DND-41 (cell line): ENCODE measurements at regions not wholly inside any gene's neighbourhood (a gene's known extent, or its start where the extent isn't known, plus 50 kb on each side); places are given as distances from the start of the nearest gene placed in this dataset.

Experiments
- ATAC-seq: fragments of 200-7000 bp; cut with Tn5 transposase; 3 replicates; pipeline ENCODE4 v1.9.1; 2021; ENCODE audit warnings: low read depth; ENCODE audit not compliant: insufficient read depth
- DNase-seq: peaks from one replicate; pipeline ENCODE4 v3.0.0-alpha.2; 2020
- H2AFZ ChIP-seq: 2 replicates; pipeline ENCODE4 v1.6.0; 2012; ENCODE audit warnings: low read depth, low read length
- H3K27ac ChIP-seq: 2 replicates; pipeline ENCODE4 v1.5.1; 2012; ENCODE audit warnings: low read length, inconsistent platforms
- H3K27me3 ChIP-seq: fragments of 200-600 bp; sonication (generic); 2 replicates; pipeline ENCODE4 v1.6.0; 2012; ENCODE audit warnings: low read length, mild to moderate bottlenecking, inconsistent platforms; ENCODE audit not compliant: insufficient read depth, poor library complexity
- H3K36me3 ChIP-seq: 2 replicates; pipeline ENCODE4 v1.5.1; 2012; ENCODE audit warnings: low read length, inconsistent platforms; ENCODE audit not compliant: insufficient read depth
- H3K4me1 ChIP-seq: 2 replicates; pipeline ENCODE4 v1.5.1; 2012; ENCODE audit warnings: mild to moderate bottlenecking, low read length; ENCODE audit not compliant: insufficient read depth
- H3K4me2 ChIP-seq: 2 replicates; pipeline ENCODE4 v1.6.0; 2012; ENCODE audit warnings: mild to moderate bottlenecking, moderate library complexity, low read length, inconsistent platforms; ENCODE audit not compliant: insufficient read depth
- H3K4me3 ChIP-seq, 2 experiments: fragments of 200-600 bp in 1 of 2; shearing (Covaris generic) in 1 of 2; 2 replicates each; pipeline ENCODE4 v1.5.1; 2012 to 2016; ENCODE audit warnings: inconsistent platforms in 2 of 2, low read length in 2 of 2, mild to moderate bottlenecking in 2 of 2, low read depth in 1 of 2, moderate library complexity in 1 of 2
- H3K79me2 ChIP-seq: 2 replicates; pipeline ENCODE4 v1.6.0; 2012; ENCODE audit warnings: low read length, inconsistent platforms; ENCODE audit not compliant: insufficient read depth
- H3K9ac ChIP-seq: 2 replicates; pipeline ENCODE4 v1.6.0; 2012; ENCODE audit warnings: low read depth, mild to moderate bottlenecking, inconsistent platforms, low read length, moderate library complexity
- H3K9me3 ChIP-seq: 2 replicates; pipeline ENCODE4 v1.5.1; 2012; ENCODE audit warnings: low read length, moderate library complexity, mild to moderate bottlenecking, inconsistent platforms; ENCODE audit not compliant: insufficient read depth, severe bottlenecking
- H4K20me1 ChIP-seq: 2 replicates; pipeline ENCODE4 v1.6.0; 2012; ENCODE audit warnings: low read length; ENCODE audit not compliant: insufficient read depth
- EZH2 ChIP-seq: IDR thresholded peaks from 3 replicates; pipeline ENCODE4 v1.6.1; 2012; ENCODE audit warnings: borderline replicate concordance, low read depth, mild to moderate bottlenecking, moderate library complexity, low read length, inconsistent platforms; ENCODE audit not compliant: severe bottlenecking
- TF ChIP-seq, protein P1 (sequence below): IDR thresholded peaks from 2 replicates; pipeline ENCODE4 v1.5.1; 2012; ENCODE audit warnings: borderline replicate concordance, low read length, moderate library complexity, mild to moderate bottlenecking; ENCODE audit not compliant: poor library complexity, severe bottlenecking; ENCODE audit errors: extremely low read depth

DNA sequence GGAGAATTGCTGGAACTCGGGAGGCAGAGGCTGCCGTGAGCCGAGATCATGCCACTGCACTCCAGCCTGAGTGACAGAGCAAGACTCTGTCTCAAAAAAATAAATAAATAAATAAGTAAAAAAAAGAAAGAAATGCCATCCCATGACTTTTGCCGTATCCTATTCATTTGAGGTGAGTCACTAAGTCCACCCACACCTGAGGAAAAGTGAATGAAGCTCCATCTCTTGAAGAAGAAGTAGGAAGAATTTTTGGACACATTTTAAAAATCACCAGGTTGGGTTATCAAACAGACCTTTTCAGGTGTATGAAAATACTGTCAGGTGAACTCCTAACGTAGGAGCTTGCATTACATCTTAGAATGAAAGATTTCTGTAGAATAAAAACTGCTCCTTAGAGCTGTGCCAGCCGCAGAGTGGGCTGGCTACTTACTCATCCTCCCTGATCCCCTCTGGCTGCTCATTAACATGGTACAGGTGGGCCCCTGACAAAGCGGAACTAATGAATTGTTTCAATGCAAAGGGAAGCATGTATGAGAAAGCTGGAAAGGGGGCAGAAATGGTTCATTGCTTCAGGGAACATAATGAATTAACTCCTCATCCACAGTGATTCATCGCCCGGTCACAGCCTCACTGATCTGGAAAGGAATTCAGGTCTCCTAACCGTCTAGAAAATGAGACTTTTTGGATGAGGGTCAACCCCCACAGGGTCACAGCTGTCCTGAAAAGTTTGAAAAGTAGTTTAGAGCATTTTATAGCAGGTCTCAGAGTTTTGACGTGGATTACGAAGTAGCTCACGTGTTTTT is 191.4 kb downstream of the SPP2 start:
- Histone ChIP-seq H3K27me3 (no peaks in the 10 kb centered on the region), H3K79me2 (no peaks in the 10 kb centered on the region), H2AFZ (no peak overlapping the region), H3K4me2 (no peak overlapping the region), H3K27ac (no peak overlapping the region), H3K9me3 (peaks cover 4% of the 10 kb centered on the region), H3K9ac (no peak overlapping the region), H3K36me3 (no peaks in the 10 kb centered on the region), H3K4me3 (no peak overlapping the region), H4K20me1 (no peaks in the 10 kb centered on the region), H3K4me1 (peaks cover 37% of the 10 kb centered on the region)
- ATAC-seq: no peak
- DNase-seq: no peak
- TF ChIP-seq EZH2: no peak
- TF ChIP-seq, protein P1, sequence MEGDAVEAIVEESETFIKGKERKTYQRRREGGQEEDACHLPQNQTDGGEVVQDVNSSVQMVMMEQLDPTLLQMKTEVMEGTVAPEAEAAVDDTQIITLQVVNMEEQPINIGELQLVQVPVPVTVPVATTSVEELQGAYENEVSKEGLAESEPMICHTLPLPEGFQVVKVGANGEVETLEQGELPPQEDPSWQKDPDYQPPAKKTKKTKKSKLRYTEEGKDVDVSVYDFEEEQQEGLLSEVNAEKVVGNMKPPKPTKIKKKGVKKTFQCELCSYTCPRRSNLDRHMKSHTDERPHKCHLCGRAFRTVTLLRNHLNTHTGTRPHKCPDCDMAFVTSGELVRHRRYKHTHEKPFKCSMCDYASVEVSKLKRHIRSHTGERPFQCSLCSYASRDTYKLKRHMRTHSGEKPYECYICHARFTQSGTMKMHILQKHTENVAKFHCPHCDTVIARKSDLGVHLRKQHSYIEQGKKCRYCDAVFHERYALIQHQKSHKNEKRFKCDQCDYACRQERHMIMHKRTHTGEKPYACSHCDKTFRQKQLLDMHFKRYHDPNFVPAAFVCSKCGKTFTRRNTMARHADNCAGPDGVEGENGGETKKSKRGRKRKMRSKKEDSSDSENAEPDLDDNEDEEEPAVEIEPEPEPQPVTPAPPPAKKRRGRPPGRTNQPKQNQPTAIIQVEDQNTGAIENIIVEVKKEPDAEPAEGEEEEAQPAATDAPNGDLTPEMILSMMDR: no peak

DNA sequence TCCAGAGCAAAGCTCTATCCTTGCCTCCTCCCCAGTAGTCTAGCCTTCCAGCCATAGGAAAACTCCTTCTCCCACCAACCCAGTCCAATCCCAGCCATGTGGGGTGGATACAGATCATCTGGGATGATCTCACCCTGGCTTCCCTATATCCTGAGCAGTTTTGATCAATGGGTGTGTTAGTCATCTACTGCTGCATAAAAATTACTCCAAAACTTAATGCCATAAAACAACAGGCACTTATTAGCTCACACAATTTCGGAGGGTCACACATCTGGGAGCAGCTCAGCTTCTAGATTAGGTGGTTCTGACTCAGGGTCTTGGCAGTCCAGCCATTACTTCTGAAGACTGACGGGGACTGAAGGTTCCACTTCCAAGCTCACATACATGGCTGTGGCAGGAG is 190.4 kb downstream of the SPP2 start:
- Histone ChIP-seq H4K20me1 (no peaks in the 10 kb centered on the region), H3K4me2 (no peak overlapping the region), H3K27me3 (no peaks in the 10 kb centered on the region), H3K4me1 (peaks cover 29% of the 10 kb centered on the region), H2AFZ (0 out of 2 replicates have a peak overlapping the region, but pooled peaks have one; percentile 29), H3K9ac (no peak overlapping the region), H3K36me3 (no peaks in the 10 kb centered on the region), H3K79me2 (no peaks in the 10 kb centered on the region), H3K27ac (no peak overlapping the region), H3K4me3 (no peak overlapping the region), H3K9me3 (peaks cover 4% of the 10 kb centered on the region)
- TF ChIP-seq, protein P1: no peak
- no peak for TF ChIP-seq EZH2
- DNase-seq (no peak), ATAC-seq (no peak)

DNA sequence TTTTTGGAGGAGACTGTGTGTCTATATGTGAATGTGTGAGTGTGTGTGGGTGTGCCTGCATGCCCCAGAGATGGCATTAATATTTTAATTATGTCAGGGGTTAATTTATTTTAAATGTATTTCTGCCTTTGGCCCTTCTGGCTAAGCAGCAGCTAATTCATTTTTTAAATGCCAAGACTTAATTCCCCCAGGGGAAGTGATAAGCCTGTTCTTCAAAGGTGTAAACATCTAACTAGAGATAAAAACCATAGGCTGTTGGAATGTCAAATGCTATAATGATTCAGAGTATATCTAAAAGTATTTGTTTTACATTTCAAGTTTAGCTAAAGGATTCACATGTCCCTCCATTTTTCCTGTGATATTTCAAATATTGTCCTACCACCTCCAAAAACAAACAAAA is 184.7 kb downstream of the SPP2 start:
- no peak overlapping the region for H2AFZ ChIP-seq
- H3K4me1 ChIP-seq: no peaks in the 10 kb centered on the region
- H3K36me3 ChIP-seq: no peaks in the 10 kb centered on the region
- ATAC-seq (no peak), DNase-seq (no peak)
- no peak overlapping the region for H3K4me3 ChIP-seq
- H3K4me2 ChIP-seq: no peak overlapping the region
- no peaks in the 10 kb centered on the region for H3K27me3 ChIP-seq
- no peaks in the 10 kb centered on the region for H3K79me2 ChIP-seq
- H3K9ac ChIP-seq: no peak overlapping the region
- TF ChIP-seq EZH2: no peak
- TF ChIP-seq, protein P1: no peak
- H4K20me1 ChIP-seq: no peaks in the 10 kb centered on the region
- peaks cover 4% of the 10 kb centered on the region for H3K9me3 ChIP-seq
- no peak overlapping the region for H3K27ac ChIP-seq
